GM12891 (cell line): ENCODE measurements at regions not wholly inside any gene's neighbourhood (a gene's known extent, or its start where the extent isn't known, plus 50 kb on each side); places are given as distances from the start of the nearest gene placed in this dataset.

ENCODE experiments used
- PAX5 ChIP-seq: IDR thresholded peaks from 2 replicates; pipeline ENCODE4 v1.6.1; 2011; ENCODE audit warnings: low read length, moderate library complexity, mild to moderate bottlenecking; ENCODE audit not compliant: insufficient read depth, severe bottlenecking
- POLR2A ChIP-seq: IDR thresholded peaks from 2 replicates; pipeline ENCODE4 v1.6.1; 2011; ENCODE audit warnings: low read depth, low read length, control low read depth
- POLR2AphosphoS5 ChIP-seq: IDR thresholded peaks from 2 replicates; pipeline ENCODE4 v1.6.1; 2011; ENCODE audit warnings: low read depth, low read length, control low read depth
- POU2F2 ChIP-seq: IDR thresholded peaks from 2 replicates; pipeline ENCODE4 v1.6.1; 2011; ENCODE audit warnings: low read depth, mild to moderate bottlenecking, control low read depth, low read length, moderate library complexity
- SPI1 ChIP-seq: IDR thresholded peaks from 2 replicates; pipeline ENCODE4 v1.6.1; 2011; ENCODE audit warnings: low read depth, low read length, control low read depth
- TAF1 ChIP-seq: IDR thresholded peaks from 2 replicates; pipeline ENCODE4 v1.6.1; 2011; ENCODE audit warnings: low read depth, low read length, control low read depth

DNA sequence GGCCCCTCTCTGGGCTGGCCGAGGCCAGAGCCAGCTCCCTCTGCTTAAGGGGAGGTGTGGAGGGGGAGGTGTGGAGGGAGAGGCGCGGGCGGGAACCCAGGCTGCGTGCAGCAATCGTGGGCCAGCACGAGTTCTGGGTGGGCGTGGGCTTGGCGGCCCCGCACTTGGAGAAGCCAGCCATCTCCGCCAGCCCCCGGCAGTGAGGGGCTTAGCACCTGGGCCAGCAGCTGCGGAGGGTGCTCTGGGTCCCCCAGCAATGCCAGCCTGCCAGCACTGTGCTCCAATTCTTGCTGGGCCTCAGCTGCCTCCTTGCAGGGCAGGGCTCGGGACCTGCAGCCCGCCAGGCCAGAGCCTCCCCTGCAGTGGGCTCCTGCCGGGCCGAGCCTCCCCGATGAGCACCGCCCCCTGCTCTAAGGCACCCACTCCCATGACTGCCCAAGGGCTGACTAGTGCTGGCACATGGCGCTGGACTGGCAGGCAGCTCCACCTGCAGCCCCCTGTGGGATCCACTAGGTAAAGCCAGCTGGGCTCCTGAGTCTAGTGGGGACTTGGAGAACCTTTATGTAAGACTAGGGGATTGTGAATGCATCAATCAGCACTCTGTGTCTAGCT lies 96.7 kb upstream of the OR9G4 start:
- TF ChIP-seq POLR2A (no peak), POLR2AphosphoS5 (no peak), SPI1 (no peak), TAF1 (no peak), PAX5 (no peak), POU2F2 (no peak)
